Activated naive CD4-positive, alpha-beta T cell treated with anti-CD3 and anti-CD28 coated beads, Interleukin-2, amount 10 ng/mL, durations not matched to agents 7 days and 5 days (primary cell): ENCODE measurements at regions not wholly inside any gene's neighbourhood (a gene's known extent, or its start where the extent isn't known, plus 50 kb on each side); places are given as distances from the start of the nearest gene placed in this dataset.

Experiments
- CTCF ChIA-PET: fragments of 350-600 bp; sonication (Branson Sonifier 250); formaldehyde crosslinking; loops from one replicate; lab custom pipeline; 2021; ENCODE audit warnings: antibody characterized with exemption; lab: Charles Lee
- DNase-seq: peaks from one replicate; pipeline ENCODE4 v3.0.0-alpha.2; 2020
- H3K27ac Mint-ChIP-seq: one replicate; pipeline ENCODE4 v1.8.0; 2021; ENCODE audit warnings: mild to moderate bottlenecking, moderate library complexity, mixed read lengths
- H3K27me3 Mint-ChIP-seq: one replicate; pipeline ENCODE4 v1.8.0; 2021; ENCODE audit warnings: mild to moderate bottlenecking, mixed read lengths
- H3K36me3 Mint-ChIP-seq: one replicate; pipeline ENCODE4 v1.8.0; 2021; ENCODE audit warnings: mixed read lengths
- H3K4me1 Mint-ChIP-seq: one replicate; pipeline ENCODE4 v1.8.0; 2021; ENCODE audit warnings: mixed read lengths
- H3K4me3 Mint-ChIP-seq: one replicate; pipeline ENCODE4 v1.8.0; 2021; ENCODE audit warnings: mild to moderate bottlenecking, moderate library complexity, mixed read lengths
- H3K9me3 Mint-ChIP-seq: one replicate; pipeline ENCODE4 v1.8.0; 2021; ENCODE audit warnings: mixed read lengths

DNA sequence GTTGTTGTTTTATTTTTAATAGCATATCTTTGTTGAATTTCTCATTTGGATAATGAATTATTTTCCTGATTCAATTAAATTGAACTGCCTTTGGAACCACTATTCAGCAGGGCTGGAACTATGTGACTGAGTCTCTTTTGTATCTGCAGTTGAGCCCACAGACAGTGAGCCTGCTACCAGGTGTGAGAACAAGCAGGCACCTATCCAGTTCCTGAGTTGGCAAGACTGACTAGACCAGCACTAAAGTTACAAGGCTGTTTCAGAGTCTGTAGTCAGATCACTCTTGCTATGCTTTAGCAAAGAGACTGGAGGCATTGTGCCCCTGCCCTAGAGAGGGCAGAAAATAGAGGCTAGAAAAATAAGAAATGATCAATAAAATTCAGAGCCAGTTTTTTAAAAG is 237.3 kb upstream of the GRID2 start:
- no peaks in the 10 kb centered on the region for H3K36me3 Mint-ChIP-seq
- no peak for DNase-seq
- no peak overlapping the region for H3K4me3 Mint-ChIP-seq
- H3K27me3 Mint-ChIP-seq = no peaks in the 10 kb centered on the region
- H3K27ac Mint-ChIP-seq = no peak overlapping the region
- peaks cover 16% of the 10 kb centered on the region for H3K9me3 Mint-ChIP-seq
- CTCF ChIA-PET = no interaction called here
- no peaks in the 10 kb centered on the region for H3K4me1 Mint-ChIP-seq

DNA sequence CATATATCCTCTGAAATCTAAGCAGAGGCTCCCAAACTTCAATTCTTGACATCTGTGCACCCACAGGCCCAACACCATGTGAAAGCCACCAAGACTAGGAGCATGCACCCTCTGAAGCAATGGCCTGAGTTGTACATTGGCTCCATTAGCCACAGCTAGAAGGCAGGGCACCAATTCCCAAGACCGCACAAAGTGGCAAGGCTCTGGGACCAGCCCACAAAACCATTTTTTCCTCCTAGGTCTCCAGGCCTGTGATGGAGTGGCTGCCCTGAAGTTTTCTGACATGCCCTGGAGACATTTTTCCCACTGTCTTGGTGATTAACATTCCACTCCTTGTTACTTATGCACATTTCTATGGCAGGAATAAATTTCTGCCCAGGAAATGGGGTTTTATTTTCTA is 232.2 kb upstream of the GRID2 start:
- Mint-ChIP-seq H3K27ac (no peak overlapping the region), H3K4me1 (no peaks in the 10 kb centered on the region), H3K4me3 (no peak overlapping the region), H3K36me3 (no peaks in the 10 kb centered on the region), H3K27me3 (no peaks in the 10 kb centered on the region), H3K9me3 (peaks cover 28% of the 10 kb centered on the region)
- no peak for DNase-seq
- CTCF ChIA-PET = no interaction called here

DNA sequence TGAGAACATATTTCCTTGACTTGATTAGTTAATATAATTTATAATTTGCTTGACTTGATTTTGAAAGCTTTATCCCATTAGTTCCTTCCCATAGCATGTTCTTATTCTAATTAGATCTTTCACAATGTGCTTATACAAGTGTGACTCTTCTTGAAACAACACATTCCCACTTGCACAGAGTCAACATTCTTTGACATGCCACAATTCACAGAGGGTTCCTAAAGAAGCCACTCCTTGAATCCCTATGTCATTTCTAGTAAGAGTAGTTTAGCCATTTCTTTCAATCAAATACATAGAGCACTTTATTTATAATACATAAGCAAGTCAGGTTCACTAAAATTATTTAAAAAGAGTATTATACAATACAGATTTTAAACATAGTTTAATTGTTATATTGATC is 228.9 kb upstream of the GRID2 start:
- no peak overlapping the region for H3K27ac Mint-ChIP-seq
- CTCF ChIA-PET = no interaction called here
- no peaks in the 10 kb centered on the region for H3K27me3 Mint-ChIP-seq
- no peak overlapping the region for H3K4me3 Mint-ChIP-seq
- no peak for DNase-seq
- H3K9me3 Mint-ChIP-seq = peaks cover 23% of the 10 kb centered on the region
- H3K36me3 Mint-ChIP-seq = no peaks in the 10 kb centered on the region
- no peaks in the 10 kb centered on the region for H3K4me1 Mint-ChIP-seq

DNA sequence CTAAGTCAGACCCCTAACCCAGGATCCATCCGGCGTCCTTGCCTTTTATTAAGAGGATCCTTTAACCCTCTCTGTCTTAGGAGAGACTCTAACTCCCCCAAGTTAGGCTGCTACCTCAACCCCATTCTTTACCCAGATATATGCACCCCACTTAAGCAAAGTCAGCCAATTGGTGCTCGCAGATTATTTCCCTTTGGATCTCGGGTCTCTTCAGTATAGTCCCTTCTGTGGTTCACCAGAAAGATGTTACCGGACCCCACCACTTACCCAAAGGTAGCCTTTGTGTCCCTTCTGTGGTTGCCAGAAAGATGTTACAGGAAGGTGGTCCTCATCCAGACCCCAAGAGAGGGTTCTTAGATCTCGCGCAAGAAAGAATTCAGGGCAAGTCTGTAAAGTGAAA is 212.9 kb upstream of the GRID2 start:
- no peaks in the 10 kb centered on the region for H3K27me3 Mint-ChIP-seq
- peaks cover 25% of the 10 kb centered on the region for H3K9me3 Mint-ChIP-seq
- no peak for DNase-seq
- no peaks in the 10 kb centered on the region for H3K4me1 Mint-ChIP-seq
- CTCF ChIA-PET = no interaction called here
- no peaks in the 10 kb centered on the region for H3K36me3 Mint-ChIP-seq
- no peak overlapping the region for H3K4me3 Mint-ChIP-seq
- no peak overlapping the region for H3K27ac Mint-ChIP-seq

DNA sequence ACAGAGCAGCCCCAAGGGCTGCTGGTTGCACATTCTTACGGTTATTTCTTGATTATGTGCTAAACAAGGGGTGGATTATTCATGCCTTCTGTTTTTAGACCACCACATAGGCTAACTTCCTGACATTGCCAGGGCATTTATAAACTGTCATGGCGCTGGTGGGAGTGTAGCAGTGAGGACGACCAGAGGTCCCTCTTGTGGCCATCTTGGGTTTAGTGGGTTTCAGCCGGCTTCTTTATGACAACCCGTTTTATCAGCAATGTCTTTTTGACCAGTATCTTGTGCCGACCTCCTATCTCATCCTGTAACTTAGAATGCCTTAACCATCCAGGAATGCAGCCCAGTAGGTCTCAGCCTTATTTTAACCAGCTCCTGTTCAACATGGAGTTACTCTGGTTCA is 212.4 kb upstream of the GRID2 start:
- CTCF ChIA-PET = no interaction called here
- Mint-ChIP-seq H3K4me3 (no peak overlapping the region), H3K4me1 (no peaks in the 10 kb centered on the region)

DNA sequence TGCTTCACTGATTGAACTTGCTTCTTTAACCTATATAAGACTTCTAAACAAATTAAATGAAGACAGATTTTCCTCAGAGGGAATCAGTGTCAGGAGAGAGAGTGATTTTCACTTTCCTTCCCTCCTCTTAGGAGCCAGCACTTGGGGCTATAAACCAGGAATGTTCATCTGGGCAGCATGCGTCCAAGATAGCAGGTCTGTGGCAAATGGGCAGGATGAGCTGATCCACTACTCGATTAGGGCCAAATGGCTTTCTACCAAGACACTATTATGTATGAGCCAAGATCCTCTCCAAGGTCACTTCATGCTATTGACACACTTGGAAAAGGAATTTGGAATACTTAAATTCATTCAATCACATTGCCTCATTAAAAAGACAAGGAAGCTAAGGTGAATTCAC is 203.9 kb upstream of the GRID2 start:
- no peaks in the 10 kb centered on the region for H3K4me1 Mint-ChIP-seq
- H3K9me3 Mint-ChIP-seq = peaks cover under 1% of the 10 kb centered on the region
- H3K27me3 Mint-ChIP-seq = no peaks in the 10 kb centered on the region
- no peak overlapping the region for H3K27ac Mint-ChIP-seq
- H3K4me3 Mint-ChIP-seq = no peak overlapping the region
- no peaks in the 10 kb centered on the region for H3K36me3 Mint-ChIP-seq
- DNase-seq = no peak
- CTCF ChIA-PET = no interaction called here

More for the DNA sequence above, 212.4 kb upstream of the GRID2 start:
- no peaks in the 10 kb centered on the region for H3K27me3 Mint-ChIP-seq
- H3K36me3 Mint-ChIP-seq = no peaks in the 10 kb centered on the region
- peaks cover 25% of the 10 kb centered on the region for H3K9me3 Mint-ChIP-seq
- H3K27ac Mint-ChIP-seq = no peak overlapping the region
- no peak for DNase-seq

DNA sequence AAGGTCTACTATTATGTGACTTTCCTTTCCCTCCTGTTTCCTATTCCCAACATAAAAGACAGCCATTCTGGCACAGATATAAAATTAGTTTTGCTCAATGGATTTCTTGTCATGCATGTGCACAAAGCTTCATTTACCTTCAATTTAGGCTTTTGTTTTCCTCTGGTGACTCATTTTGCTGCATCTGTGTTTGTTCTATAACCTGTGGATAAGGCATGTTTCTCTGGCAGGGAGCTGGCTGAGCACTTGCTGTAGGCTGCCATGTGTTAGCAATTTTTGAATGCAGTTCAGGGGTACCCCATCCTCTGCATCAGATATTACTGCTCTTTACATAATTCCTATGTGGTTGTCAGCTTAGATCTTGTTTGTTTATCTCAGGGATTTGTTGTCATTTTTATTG is 202.8 kb upstream of the GRID2 start:
- H3K36me3 Mint-ChIP-seq = no peaks in the 10 kb centered on the region
- H3K27ac Mint-ChIP-seq = no peak overlapping the region
- H3K4me1 Mint-ChIP-seq = no peaks in the 10 kb centered on the region
- H3K9me3 Mint-ChIP-seq = no peaks in the 10 kb centered on the region
- no peaks in the 10 kb centered on the region for H3K27me3 Mint-ChIP-seq
- CTCF ChIA-PET = no interaction called here
- no peak for DNase-seq
- no peak overlapping the region for H3K4me3 Mint-ChIP-seq

DNA sequence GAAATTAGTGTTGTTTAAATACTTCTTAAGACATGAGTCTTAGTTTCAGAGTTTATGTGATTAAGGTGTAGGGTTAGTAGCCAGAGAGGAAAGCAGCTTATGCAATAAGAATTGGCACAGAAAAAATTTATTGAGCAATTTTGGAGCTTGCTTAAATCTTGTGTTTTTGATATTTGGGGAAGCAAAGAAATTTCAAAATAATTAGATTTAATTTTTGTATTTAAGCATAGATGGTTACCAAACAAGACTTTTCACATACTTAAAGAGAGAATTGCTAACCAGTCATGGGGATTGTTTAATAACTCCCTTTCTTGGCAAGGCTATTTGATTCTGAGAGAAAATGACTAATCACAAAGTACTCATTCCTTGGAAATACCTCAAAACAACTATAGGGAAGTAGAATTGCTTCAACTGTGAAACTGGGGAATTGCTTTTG is 202.0 kb upstream of the GRID2 start:
- CTCF ChIA-PET = no interaction called here
- Mint-ChIP-seq H3K4me3 (no peak overlapping the region), H3K36me3 (no peaks in the 10 kb centered on the region), H3K27ac (no peak overlapping the region), H3K4me1 (no peaks in the 10 kb centered on the region), H3K9me3 (no peaks in the 10 kb centered on the region), H3K27me3 (no peaks in the 10 kb centered on the region)
- no peak for DNase-seq

DNA sequence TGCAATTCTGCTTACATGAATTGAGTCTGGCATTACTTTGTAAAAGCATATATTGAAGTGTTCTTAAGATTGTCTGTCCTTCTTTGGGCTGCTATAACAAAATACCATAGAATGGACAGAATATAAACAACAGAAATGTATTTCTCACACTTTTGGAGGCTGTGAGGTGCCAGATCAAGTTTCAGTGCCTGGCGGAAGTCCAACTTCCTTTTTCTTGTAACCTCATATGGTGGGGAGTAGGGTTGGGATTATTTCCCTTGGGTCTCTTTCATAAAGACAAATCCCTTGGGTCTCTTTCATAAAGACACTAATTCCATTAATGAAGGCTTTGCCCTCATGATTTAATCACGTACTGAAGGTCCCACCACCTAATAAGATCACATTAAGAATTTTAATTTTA is 199.3 kb upstream of the GRID2 start:
- Mint-ChIP-seq H3K4me3 (no peak overlapping the region), H3K27ac (no peak overlapping the region), H3K4me1 (no peaks in the 10 kb centered on the region), H3K9me3 (no peaks in the 10 kb centered on the region), H3K36me3 (no peaks in the 10 kb centered on the region), H3K27me3 (no peaks in the 10 kb centered on the region)
- CTCF ChIA-PET = no interaction called here
- DNase-seq = no peak

DNA sequence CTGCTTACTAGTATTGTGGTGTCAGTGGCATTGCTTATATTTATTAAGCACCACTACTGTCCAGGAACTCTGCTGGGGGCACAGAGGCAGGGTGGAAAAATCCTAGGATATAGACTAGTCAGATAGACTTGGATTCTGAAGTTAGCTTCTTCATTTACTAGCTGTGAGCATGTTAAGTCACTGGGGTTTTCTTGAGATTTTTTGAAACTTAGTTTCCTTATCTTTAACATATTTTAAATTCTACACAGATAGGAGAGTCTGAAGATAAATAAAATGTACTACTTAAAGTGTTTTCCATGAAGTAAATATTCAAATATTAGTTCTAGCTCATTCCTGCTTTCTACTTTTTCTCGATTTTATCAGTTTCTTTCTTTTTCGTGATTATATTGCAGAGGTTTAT is 196.9 kb upstream of the GRID2 start:
- no peaks in the 10 kb centered on the region for H3K9me3 Mint-ChIP-seq
- H3K27me3 Mint-ChIP-seq = no peaks in the 10 kb centered on the region
- H3K36me3 Mint-ChIP-seq = no peaks in the 10 kb centered on the region
- no peak overlapping the region for H3K4me3 Mint-ChIP-seq
- no peaks in the 10 kb centered on the region for H3K4me1 Mint-ChIP-seq
- H3K27ac Mint-ChIP-seq = no peak overlapping the region
- CTCF ChIA-PET = interaction anchor here (0.6 kb wide), 1 partner anchor 79 kb away, joined by 3 read pairs; no protein-coding TSS in a partner anchor
- DNase-seq = no peak

DNA sequence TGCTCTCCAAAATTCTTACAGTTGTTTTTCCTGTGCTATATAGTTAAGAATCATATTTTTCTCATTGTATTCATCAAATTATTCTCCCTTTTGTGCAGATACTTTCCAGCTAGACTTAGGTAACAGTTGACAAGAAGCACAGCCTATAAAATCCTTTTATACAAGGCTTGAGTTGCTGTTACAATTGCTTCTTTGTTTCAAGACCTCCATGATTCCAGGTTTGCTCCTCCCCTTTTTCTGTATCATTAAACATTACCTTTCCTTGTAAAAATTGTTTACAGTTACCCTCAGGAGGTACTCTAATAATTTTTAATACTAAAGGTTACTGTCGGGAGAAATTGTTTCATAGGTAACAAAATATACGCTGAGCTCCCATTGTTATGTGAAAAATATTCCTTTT is 192.3 kb upstream of the GRID2 start:
- H3K4me1 Mint-ChIP-seq = no peaks in the 10 kb centered on the region
- CTCF ChIA-PET = interaction anchor here (0.6 kb wide), 1 partner anchor 256 kb away, joined by 3 read pairs; no protein-coding TSS in a partner anchor
- H3K4me3 Mint-ChIP-seq = no peak overlapping the region
- H3K27me3 Mint-ChIP-seq = no peaks in the 10 kb centered on the region
- no peak for DNase-seq
- H3K36me3 Mint-ChIP-seq = no peaks in the 10 kb centered on the region
- H3K27ac Mint-ChIP-seq = no peak overlapping the region
- H3K9me3 Mint-ChIP-seq = no peaks in the 10 kb centered on the region

DNA sequence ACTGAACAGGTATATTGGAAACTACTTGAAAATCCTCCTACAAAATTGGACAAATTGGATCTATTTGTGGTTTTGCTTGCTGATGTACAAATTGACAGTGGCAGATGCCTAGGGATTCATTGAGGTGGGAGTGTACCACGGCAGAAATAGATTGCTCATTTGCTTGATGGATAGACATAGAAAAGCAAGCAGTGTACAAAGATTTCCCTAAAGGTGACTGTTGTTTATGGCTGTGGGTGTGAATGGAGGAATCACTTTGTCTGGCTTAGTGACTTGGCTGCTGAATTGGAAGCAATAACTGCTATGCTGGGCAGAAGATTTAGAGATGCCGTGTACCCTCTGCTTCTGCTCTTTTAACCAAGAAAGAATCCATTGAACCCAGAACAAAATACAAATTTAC is 191.0 kb upstream of the GRID2 start:
- Mint-ChIP-seq H3K4me1 (no peaks in the 10 kb centered on the region), H3K9me3 (no peaks in the 10 kb centered on the region), H3K27ac (no peak overlapping the region), H3K4me3 (no peak overlapping the region), H3K27me3 (no peaks in the 10 kb centered on the region), H3K36me3 (no peaks in the 10 kb centered on the region)
- CTCF ChIA-PET = no interaction called here
- no peak for DNase-seq

DNA sequence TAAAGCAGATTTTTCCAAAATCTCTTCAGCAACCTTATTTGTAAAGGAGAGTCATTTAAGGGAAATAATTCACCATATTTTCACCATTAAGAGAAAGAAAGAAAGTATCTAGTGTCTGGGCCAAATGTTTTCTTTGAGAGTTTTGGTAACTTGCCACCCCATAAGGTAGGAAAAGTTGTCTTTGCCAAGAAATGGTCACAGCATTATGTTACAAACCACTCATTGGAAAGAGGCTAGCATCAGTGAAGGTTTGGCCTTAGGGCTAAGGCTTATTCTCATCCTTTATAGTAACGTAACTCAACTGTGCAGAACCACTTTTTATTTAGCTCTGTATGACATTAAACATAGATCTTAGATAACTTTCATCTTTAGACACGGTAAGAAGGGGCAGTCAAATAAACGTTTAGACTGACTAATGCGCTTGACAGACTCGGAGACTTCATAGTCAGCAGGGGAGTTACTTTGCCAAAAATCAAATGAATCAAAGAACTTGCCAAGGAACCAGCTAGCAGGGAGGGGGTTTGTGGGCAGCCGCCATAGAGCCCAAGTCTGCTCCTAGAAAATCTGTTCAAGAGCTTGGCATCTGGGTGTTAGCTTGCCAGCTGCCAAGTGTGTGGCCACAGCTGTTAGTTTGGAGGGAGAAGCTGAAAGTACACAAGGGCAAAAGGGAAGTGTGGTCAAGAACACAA is 182.8 kb upstream of the GRID2 start:
- Mint-ChIP-seq H3K27me3 (no peaks in the 10 kb centered on the region), H3K27ac (no peak overlapping the region), H3K4me1 (no peaks in the 10 kb centered on the region), H3K36me3 (no peaks in the 10 kb centered on the region), H3K4me3 (no peak overlapping the region), H3K9me3 (peaks cover 3% of the 10 kb centered on the region)
- CTCF ChIA-PET = no interaction called here
- no peak for DNase-seq

DNA sequence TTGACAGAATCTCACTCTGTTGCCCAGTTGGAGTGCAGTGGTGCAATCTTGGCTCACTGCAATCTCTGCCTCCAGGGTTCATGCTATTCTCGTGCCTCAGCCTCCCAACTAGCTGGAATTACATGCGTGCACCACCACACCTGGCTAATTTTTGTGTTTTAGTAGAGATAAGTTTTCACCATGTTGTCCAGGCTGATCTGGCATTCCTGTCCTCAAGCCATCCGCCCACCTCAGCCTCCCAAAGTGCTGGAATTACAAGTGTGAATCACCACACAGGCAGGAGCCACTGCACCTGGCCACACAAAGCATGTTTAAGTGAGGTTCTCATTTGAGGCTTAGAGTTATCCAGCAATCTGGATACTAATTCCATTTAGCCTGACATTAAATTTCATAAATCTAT is 180.9 kb upstream of the GRID2 start:
- peaks cover 5% of the 10 kb centered on the region for H3K9me3 Mint-ChIP-seq
- CTCF ChIA-PET = no interaction called here
- no peak overlapping the region for H3K27ac Mint-ChIP-seq
- no peak for DNase-seq
- no peak overlapping the region for H3K4me3 Mint-ChIP-seq
- H3K4me1 Mint-ChIP-seq = no peaks in the 10 kb centered on the region
- H3K36me3 Mint-ChIP-seq = no peaks in the 10 kb centered on the region
- H3K27me3 Mint-ChIP-seq = no peaks in the 10 kb centered on the region

DNA sequence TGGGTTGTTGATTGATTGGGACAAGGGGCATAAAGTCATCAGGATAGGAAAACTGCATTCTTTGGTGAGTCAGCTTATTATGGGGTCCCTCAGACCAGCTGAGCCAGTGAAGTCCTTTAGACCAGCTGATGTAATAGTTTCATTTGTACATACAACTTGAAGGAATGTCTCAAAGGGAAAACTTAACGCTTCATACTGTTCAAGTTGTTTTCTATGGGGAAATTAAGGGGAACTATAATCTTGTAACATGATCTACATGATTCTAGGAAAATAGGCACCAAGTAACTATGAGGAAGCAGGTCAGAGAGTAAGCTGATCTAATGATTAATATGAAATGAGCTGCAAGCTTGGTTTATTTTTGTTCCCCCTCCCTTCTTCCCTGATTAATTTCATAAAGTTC is 175.1 kb upstream of the GRID2 start:
- CTCF ChIA-PET = interaction anchor here (1.2 kb wide), 1 partner anchor 9 kb away, joined by 3 read pairs; no protein-coding TSS in a partner anchor
- no peak overlapping the region for H3K4me3 Mint-ChIP-seq
- no peaks in the 10 kb centered on the region for H3K27me3 Mint-ChIP-seq
- DNase-seq = no peak
- H3K27ac Mint-ChIP-seq = no peak overlapping the region
- no peaks in the 10 kb centered on the region for H3K4me1 Mint-ChIP-seq
- peaks cover 20% of the 10 kb centered on the region for H3K9me3 Mint-ChIP-seq
- no peaks in the 10 kb centered on the region for H3K36me3 Mint-ChIP-seq
